ENCODE measurements at regions not wholly inside any gene's neighbourhood (a gene's known extent, or its start where the extent isn't known, plus 50 kb on each side); places are given as distances from the start of the nearest gene placed in this dataset.

- Histone ChIP-seq H3K27me3 (replicated peaks in 1 of 4; ENCODE audit: control extremely low read depth in 1 of 4, control insufficient read depth in 3 of 4, insufficient read depth in 4 of 4, low read length in 3 of 4) (no peaks in the 10 kb centered on the region), H3K79me2 (ENCODE audit: control insufficient read depth, insufficient read depth, low read length) (no peaks in the 10 kb centered on the region), H3K4me3 (ENCODE audit: control extremely low read depth in 1 of 5, extremely low read depth in 1 of 5, insufficient read depth in 1 of 5, low read depth in 2 of 5, low read length in 4 of 5) (no peak overlapping the region), H2AFZ (ENCODE audit: insufficient read depth, low read depth, low read length, poor library complexity, severe bottlenecking) (no peak overlapping the region), H3K36me3 (replicated peaks in 1 of 2; ENCODE audit: control extremely low read depth in 1 of 2, control insufficient read depth in 1 of 2, extremely low read depth in 1 of 2, insufficient read depth in 2 of 2, low read length in 1 of 2) (no peaks in the 10 kb centered on the region), H3K4me2 (replicated peaks; ENCODE audit: low read depth, low read length, poor library complexity, severe bottlenecking) (no peak overlapping the region), H4K20me1 (ENCODE audit: control insufficient read depth, insufficient read depth, low read length, poor library complexity, severe bottlenecking) (no peaks in the 10 kb centered on the region), H3K9ac (ENCODE audit: low read length) (no peak overlapping the region), H3K9me3 (ENCODE audit: control extremely low read depth in 1 of 3, control insufficient read depth in 2 of 3, insufficient read depth in 1 of 3, low read length in 2 of 3) (no peaks in the 10 kb centered on the region), H3K4me1 (ENCODE audit: control insufficient read depth in 2 of 2, insufficient read depth in 2 of 2, low read length in 2 of 2) (no peaks in the 10 kb centered on the region), H3K27ac (ENCODE audit: low read length in 2 of 2) (no peak overlapping the region)
- POLR2A ChIA-PET, result no interaction called here
- ATAC-seq (ENCODE audit: low read depth) (no peak), DNase-seq (no peak)
- no peak overlapping the region for H3K4me3 Mint-ChIP-seq
- peaks cover under 1% of the 10 kb centered on the region for H3K27me3 Mint-ChIP-seq
- H3K4me1 Mint-ChIP-seq, result no peaks in the 10 kb centered on the region
- CTCF ChIA-PET, result no interaction called here
- no peaks in the 10 kb centered on the region for H3K9me3 Mint-ChIP-seq (ENCODE audit: insufficient read depth)
- no peak for TF ChIP-seq EZH2 (IDR thresholded peaks at IDR 0.05; ENCODE audit: borderline replicate concordance, insufficient read depth, low read depth, low read length, poor library complexity, severe bottlenecking)
- TF ChIP-seq, protein P1, sequence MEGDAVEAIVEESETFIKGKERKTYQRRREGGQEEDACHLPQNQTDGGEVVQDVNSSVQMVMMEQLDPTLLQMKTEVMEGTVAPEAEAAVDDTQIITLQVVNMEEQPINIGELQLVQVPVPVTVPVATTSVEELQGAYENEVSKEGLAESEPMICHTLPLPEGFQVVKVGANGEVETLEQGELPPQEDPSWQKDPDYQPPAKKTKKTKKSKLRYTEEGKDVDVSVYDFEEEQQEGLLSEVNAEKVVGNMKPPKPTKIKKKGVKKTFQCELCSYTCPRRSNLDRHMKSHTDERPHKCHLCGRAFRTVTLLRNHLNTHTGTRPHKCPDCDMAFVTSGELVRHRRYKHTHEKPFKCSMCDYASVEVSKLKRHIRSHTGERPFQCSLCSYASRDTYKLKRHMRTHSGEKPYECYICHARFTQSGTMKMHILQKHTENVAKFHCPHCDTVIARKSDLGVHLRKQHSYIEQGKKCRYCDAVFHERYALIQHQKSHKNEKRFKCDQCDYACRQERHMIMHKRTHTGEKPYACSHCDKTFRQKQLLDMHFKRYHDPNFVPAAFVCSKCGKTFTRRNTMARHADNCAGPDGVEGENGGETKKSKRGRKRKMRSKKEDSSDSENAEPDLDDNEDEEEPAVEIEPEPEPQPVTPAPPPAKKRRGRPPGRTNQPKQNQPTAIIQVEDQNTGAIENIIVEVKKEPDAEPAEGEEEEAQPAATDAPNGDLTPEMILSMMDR (IDR thresholded peaks at IDR 0.05), result no peak
- WGBS (ENCODE audit: insufficient coverage), result 100% methylated on average over 2 of the region's 2 CpGs
- intact Hi-C loops (cut with micrococcal nuclease), result no loop called here
- no peak overlapping the region for H3K27ac Mint-ChIP-seq
Measured at GRCh38 chr3:153305189-153305588, 143.2 kb downstream of the RAP2B start.

DNA sequence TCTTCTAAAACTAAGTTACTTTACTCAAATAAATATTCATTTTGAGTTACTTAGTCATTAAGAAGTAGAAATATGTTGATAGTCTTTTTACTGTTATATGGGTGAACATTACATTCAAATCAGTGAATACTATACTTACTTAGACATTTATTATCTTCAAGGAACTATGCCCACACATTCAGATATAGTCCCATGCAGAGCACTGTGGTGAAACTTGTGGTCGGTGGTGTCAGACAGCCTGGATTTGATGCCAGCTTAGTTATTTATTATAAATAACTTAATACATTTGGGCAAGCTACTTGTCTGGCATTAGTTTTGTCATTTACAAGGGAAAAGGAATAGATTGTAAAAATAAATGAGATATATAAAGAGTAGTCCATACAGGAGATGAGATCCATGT is 149.5 kb downstream of the RAP2B start:
- no CpG with 5 or more reads among the region's 1 CpG for WGBS (ENCODE audit: insufficient coverage)
- TF ChIP-seq, protein P1 (IDR thresholded peaks at IDR 0.05), result no peak
- no peak for TF ChIP-seq EZH2 (IDR thresholded peaks at IDR 0.05; ENCODE audit: borderline replicate concordance, insufficient read depth, low read depth, low read length, poor library complexity, severe bottlenecking)
- Histone ChIP-seq H3K4me2 (replicated peaks; ENCODE audit: low read depth, low read length, poor library complexity, severe bottlenecking) (no peak overlapping the region), H3K4me3 (ENCODE audit: control extremely low read depth in 1 of 5, extremely low read depth in 1 of 5, insufficient read depth in 1 of 5, low read depth in 2 of 5, low read length in 4 of 5) (no peak overlapping the region), H3K27ac (ENCODE audit: low read length in 2 of 2) (no peak overlapping the region), H3K9me3 (ENCODE audit: control extremely low read depth in 1 of 3, control insufficient read depth in 2 of 3, insufficient read depth in 1 of 3, low read length in 2 of 3) (no peaks in the 10 kb centered on the region), H3K79me2 (ENCODE audit: control insufficient read depth, insufficient read depth, low read length) (no peaks in the 10 kb centered on the region), H3K36me3 (replicated peaks in 1 of 2; ENCODE audit: control extremely low read depth in 1 of 2, control insufficient read depth in 1 of 2, extremely low read depth in 1 of 2, insufficient read depth in 2 of 2, low read length in 1 of 2) (no peaks in the 10 kb centered on the region), H3K4me1 (ENCODE audit: control insufficient read depth in 2 of 2, insufficient read depth in 2 of 2, low read length in 2 of 2) (no peaks in the 10 kb centered on the region), H4K20me1 (ENCODE audit: control insufficient read depth, insufficient read depth, low read length, poor library complexity, severe bottlenecking) (no peaks in the 10 kb centered on the region), H2AFZ (ENCODE audit: insufficient read depth, low read depth, low read length, poor library complexity, severe bottlenecking) (no peak overlapping the region), H3K27me3 (replicated peaks in 1 of 4; ENCODE audit: control extremely low read depth in 1 of 4, control insufficient read depth in 3 of 4, insufficient read depth in 4 of 4, low read length in 3 of 4) (no peaks in the 10 kb centered on the region), H3K9ac (ENCODE audit: low read length) (no peak overlapping the region)
- POLR2A ChIA-PET, result no interaction called here
- peaks cover 2% of the 10 kb centered on the region for H3K9me3 Mint-ChIP-seq (ENCODE audit: insufficient read depth)
- no peak for ATAC-seq (ENCODE audit: low read depth)
- H3K27ac Mint-ChIP-seq, result no peak overlapping the region
- peaks cover 11% of the 10 kb centered on the region for H3K27me3 Mint-ChIP-seq
- intact Hi-C loops (cut with micrococcal nuclease), result no loop called here
- H3K4me3 Mint-ChIP-seq, result no peak overlapping the region
- DNase-seq, result no peak
- H3K4me1 Mint-ChIP-seq, result no peaks in the 10 kb centered on the region
- CTCF ChIA-PET, result no interaction called here
